ENCODE measurements at regions not wholly inside any gene's neighbourhood (a gene's known extent, or its start where the extent isn't known, plus 50 kb on each side); places are given as distances from the start of the nearest gene placed in this dataset.

GRCh38 chr6:3541006-3541585 lies 84.2 kb upstream of the SLC22A23 start:
- H3K9me3 ChIP-seq = no peaks in the 10 kb centered on the region
- peak; percentile 64 for DNase-seq
- H3K4me1 ChIP-seq = peaks cover 5% of the 10 kb centered on the region
- no peak overlapping the region for H3K9ac ChIP-seq (ENCODE audit: low read depth in 2 of 2, low read length in 2 of 2)
- no peak overlapping the region for H3K4me3 ChIP-seq
- no peaks in the 10 kb centered on the region for H3K27me3 ChIP-seq
- intact Hi-C loops (cut with DNase I) = no loop called here
- H3K36me3 ChIP-seq = no peaks in the 10 kb centered on the region
- TF ChIP-seq, protein P1, sequence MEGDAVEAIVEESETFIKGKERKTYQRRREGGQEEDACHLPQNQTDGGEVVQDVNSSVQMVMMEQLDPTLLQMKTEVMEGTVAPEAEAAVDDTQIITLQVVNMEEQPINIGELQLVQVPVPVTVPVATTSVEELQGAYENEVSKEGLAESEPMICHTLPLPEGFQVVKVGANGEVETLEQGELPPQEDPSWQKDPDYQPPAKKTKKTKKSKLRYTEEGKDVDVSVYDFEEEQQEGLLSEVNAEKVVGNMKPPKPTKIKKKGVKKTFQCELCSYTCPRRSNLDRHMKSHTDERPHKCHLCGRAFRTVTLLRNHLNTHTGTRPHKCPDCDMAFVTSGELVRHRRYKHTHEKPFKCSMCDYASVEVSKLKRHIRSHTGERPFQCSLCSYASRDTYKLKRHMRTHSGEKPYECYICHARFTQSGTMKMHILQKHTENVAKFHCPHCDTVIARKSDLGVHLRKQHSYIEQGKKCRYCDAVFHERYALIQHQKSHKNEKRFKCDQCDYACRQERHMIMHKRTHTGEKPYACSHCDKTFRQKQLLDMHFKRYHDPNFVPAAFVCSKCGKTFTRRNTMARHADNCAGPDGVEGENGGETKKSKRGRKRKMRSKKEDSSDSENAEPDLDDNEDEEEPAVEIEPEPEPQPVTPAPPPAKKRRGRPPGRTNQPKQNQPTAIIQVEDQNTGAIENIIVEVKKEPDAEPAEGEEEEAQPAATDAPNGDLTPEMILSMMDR (IDR thresholded peaks at IDR 0.05) = no peak
- H3K27ac ChIP-seq = peak overlapping the region; percentile 27

DNA sequence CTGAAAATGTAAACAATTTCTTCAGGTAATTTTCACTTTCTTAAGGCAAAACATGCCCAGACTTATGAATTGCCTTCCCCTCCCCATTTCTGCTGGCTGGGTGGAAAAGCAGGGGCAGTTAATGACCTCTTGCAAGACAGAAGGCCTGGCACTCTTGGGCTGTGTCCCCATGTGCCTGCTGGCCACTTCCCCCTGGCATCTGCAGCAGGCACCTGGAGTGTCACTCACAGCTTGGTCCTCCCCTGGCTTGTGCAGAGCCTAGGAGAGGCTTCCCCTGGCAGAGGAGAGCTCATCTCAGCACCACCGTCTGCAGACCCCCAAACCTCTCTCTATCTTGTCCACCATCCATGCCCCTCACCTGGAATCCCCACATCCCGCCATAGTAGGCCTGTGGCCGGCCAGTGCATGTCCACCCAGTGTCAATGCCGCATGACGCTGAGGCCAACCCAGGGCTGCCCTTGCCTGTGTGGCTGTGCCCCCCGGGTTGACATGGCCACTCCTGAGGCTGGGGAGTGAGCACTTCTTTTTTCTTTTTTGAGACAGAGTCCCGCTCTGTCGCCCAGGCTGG lies 83.5 kb upstream of the SLC22A23 start:
- no peak overlapping the region for H3K27ac ChIP-seq
- TF ChIP-seq, protein P1 (IDR thresholded peaks at IDR 0.05) = no peak
- no peak overlapping the region for H3K4me3 ChIP-seq
- H3K9me3 ChIP-seq = no peaks in the 10 kb centered on the region
- no peaks in the 10 kb centered on the region for H3K27me3 ChIP-seq
- H3K4me1 ChIP-seq = peaks cover 5% of the 10 kb centered on the region
- H3K9ac ChIP-seq (ENCODE audit: low read depth in 2 of 2, low read length in 2 of 2) = no peak overlapping the region
- no peak for DNase-seq
- intact Hi-C loops (cut with DNase I) = no loop called here
- no peaks in the 10 kb centered on the region for H3K36me3 ChIP-seq

GRCh38 chr6:3538536-3538935 lies 81.7 kb upstream of the SLC22A23 start:
- Histone ChIP-seq H3K27ac (no peak overlapping the region), H3K4me3 (no peak overlapping the region), H3K27me3 (no peaks in the 10 kb centered on the region), H3K9ac (ENCODE audit: low read depth in 2 of 2, low read length in 2 of 2) (no peak overlapping the region), H3K36me3 (no peaks in the 10 kb centered on the region), H3K9me3 (no peaks in the 10 kb centered on the region), H3K4me1 (peaks cover 5% of the 10 kb centered on the region)
- intact Hi-C loops (cut with DNase I) = no loop called here
- TF ChIP-seq, protein P1 (IDR thresholded peaks at IDR 0.05) = no peak
- no peak for DNase-seq

DNA sequence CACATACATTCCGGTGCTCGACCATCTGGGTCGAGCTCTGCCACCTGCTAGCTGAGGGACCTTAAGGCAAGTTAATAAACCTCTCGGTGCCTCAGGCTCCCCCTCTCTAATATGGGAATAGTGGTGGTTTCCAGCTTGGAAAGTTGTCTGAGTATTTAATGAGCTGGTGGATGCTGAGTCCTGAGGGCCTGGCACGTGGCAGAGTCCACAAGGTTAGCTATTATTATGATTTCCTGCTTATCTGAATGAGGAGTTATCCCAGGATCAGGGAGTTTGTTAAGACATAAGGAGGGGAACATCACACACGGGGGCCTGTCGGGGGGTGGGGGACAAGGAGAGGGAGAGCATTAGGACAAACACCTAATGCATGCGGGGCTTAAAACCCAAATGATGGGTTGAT lies 80.1 kb upstream of the SLC22A23 start:
- intact Hi-C loops (cut with DNase I) = no loop called here
- DNase-seq = no peak
- no peaks in the 10 kb centered on the region for H3K36me3 ChIP-seq
- no peak overlapping the region for H3K4me3 ChIP-seq
- H3K4me1 ChIP-seq = peaks cover 5% of the 10 kb centered on the region
- no peaks in the 10 kb centered on the region for H3K9me3 ChIP-seq
- no peaks in the 10 kb centered on the region for H3K27me3 ChIP-seq
- TF ChIP-seq, protein P1 (IDR thresholded peaks at IDR 0.05) = no peak
- no peak overlapping the region for H3K27ac ChIP-seq
- H3K9ac ChIP-seq (ENCODE audit: low read depth in 2 of 2, low read length in 2 of 2) = no peak overlapping the region

GRCh38 chr6:3535776-3536435 lies 79.1 kb upstream of the SLC22A23 start:
- no peak overlapping the region for H3K27ac ChIP-seq

More at GRCh38 chr6:3535776-3536435, 79.1 kb upstream of the SLC22A23 start:
- Histone ChIP-seq H3K9ac (ENCODE audit: low read depth in 2 of 2, low read length in 2 of 2) (no peak overlapping the region), H3K4me1 (peaks cover 5% of the 10 kb centered on the region), H3K9me3 (no peaks in the 10 kb centered on the region), H3K27me3 (no peaks in the 10 kb centered on the region), H3K4me3 (no peak overlapping the region), H3K36me3 (no peaks in the 10 kb centered on the region)
- no peak for DNase-seq
- TF ChIP-seq, protein P1 (IDR thresholded peaks at IDR 0.05) = no peak
- intact Hi-C loops (cut with DNase I) = no loop called here

All from colonic mucosa (tissue), 4 donors.